Fibroblast of skin of scalp (primary cell): ENCODE measurements at regions not wholly inside any gene's neighbourhood (a gene's known extent, or its start where the extent isn't known, plus 50 kb on each side); places are given as distances from the start of the nearest gene placed in this dataset.

ENCODE experiments used
- DNase-seq: peaks from one replicate; pipeline ENCODE4 v3.0.0-alpha.2; 2013

DNA sequence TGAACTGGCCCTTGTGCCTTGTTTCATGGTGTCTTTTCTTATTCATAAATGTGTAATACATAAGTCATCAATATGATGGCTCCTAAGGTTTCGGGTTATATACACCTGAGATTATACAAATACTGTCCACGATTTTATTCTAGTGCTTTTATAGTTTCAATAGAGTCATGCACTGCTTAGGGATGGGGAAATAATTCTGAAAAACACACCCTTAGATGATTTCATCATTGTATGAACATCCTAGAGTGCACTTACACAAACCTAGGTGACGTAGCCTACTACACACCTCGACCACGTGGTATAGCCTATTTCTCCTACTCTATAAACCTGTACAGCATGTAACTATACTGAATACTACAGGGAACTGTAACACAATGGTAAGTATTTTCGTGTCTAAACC lies 988.8 kb upstream of the NR2F2 start:
- no peak for DNase-seq

GRCh38 chr15:95345867-95346266 lies 984.6 kb upstream of the NR2F2 start:
- DNase-seq = no peak

GRCh38 chr15:95346721-95347475 lies 983.6 kb upstream of the NR2F2 start:
- DNase-seq = peak; percentile 49

DNA sequence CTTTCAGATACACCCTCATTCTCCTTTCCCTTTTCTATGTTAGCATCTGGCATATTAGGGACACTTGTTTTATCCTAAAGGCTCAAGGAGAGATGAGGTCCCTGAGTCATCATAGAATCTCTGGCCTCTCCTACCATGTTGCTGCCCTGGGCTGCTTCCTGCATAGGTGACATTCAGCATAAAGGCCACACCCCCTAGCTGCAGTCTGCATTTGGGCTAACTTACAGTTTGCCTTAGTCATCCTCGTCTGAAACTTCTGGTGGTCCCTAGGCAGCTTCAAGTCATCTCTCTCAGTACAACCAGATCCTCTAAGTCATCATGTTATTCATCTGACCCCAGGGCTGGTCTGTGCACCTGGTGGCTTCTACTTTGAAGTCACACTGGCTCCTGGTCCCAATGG lies 982.7 kb upstream of the NR2F2 start:
- no peak for DNase-seq

GRCh38 chr15:95350908-95351307 lies 979.6 kb upstream of the NR2F2 start:
- DNase-seq = no peak

GRCh38 chr15:95352631-95353187 lies 977.8 kb upstream of the NR2F2 start:
- no peak for DNase-seq

DNA sequence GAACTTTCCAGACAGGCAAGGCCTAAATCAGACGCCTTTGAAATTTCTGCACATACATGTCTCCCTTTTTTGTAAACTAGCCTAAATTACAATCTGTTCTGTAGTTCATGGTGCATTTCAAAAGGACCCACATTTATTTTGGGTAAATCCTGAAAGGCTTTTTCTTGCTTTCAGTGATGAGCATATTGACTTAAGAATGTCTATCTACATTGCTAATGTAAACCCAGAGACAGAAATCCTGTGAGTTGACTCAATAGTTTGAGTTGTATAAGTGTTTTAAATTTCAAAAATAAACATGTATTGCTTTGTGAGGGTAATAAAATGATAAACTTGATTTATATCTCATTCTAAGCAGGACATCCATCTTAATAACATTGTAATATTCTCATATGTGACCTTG lies 977.0 kb upstream of the NR2F2 start:
- DNase-seq = no peak

GRCh38 chr15:95359966-95360365 lies 970.5 kb upstream of the NR2F2 start:
- DNase-seq = no peak

DNA sequence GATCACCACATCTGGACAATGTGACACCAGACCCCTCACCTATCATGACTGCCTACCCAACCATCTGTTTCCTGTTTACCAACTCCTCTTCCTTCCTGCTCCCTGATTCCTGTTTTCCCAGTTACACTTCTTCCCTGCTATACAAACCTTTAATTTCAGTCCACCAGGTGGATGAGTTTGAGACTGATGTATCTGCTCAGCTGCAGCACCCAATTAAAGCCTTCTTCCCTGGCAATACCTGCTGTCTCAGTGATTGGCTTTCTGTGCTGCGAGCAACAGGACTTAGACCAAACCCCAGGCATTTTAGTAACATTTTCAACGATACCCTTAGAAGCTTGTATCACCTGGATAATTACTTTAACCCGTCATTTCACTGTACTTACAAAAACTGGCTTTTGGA lies 968.2 kb upstream of the NR2F2 start:
- no peak for DNase-seq

DNA sequence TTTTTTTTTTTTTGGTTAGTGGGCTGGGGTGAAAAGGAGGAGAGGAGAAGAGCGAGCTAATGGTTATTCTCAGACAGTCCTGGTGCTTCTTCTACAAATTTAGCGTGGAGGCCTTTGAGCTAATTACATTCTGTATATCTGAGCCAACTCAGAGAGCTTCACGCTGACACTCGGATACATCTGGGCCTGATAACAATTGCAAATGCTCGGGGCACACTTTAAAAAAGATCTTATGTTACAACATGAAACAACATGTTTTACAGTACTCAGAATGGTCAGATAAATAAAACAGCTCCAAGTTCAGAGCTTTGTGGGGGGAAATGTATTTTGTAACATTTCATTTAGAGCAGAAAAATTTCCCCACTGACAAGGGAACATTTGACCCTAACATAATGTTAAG lies 966.9 kb upstream of the NR2F2 start:
- no peak for DNase-seq

GRCh38 chr15:95365511-95366107 lies 964.9 kb upstream of the NR2F2 start:
- no peak for DNase-seq

- DNase-seq = no peak
Measured at GRCh38 chr15:95368191-95368590, 962.3 kb upstream of the NR2F2 start.

- DNase-seq = no peak
Measured at GRCh38 chr15:95368755-95369601, 961.5 kb upstream of the NR2F2 start.

GRCh38 chr15:95370291-95370690 lies 960.2 kb upstream of the NR2F2 start:
- no peak for DNase-seq

GRCh38 chr15:95371664-95372063 lies 958.8 kb upstream of the NR2F2 start:
- DNase-seq = peak; percentile 5

DNA sequence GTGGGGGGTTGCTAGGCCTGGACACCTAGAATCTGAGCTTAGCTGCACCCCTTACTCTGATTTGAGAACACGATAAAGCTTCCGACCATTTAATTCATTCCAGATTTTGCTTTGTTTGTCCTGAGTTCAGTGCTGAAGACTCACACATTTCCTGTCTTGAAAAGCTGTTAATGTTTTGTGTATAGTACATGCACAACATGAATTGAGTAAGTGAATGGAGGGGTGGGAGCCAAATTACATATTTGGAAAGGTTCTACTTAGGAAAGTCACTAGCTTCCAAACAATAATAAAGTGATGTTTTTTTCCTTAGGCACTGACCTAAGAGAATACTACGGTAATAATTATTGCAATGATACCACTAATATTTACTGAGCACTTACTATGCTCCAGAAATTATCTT lies 955.2 kb upstream of the NR2F2 start:
- no peak for DNase-seq

GRCh38 chr15:95377258-95377852 lies 953.1 kb upstream of the NR2F2 start:
- DNase-seq = no peak

DNA sequence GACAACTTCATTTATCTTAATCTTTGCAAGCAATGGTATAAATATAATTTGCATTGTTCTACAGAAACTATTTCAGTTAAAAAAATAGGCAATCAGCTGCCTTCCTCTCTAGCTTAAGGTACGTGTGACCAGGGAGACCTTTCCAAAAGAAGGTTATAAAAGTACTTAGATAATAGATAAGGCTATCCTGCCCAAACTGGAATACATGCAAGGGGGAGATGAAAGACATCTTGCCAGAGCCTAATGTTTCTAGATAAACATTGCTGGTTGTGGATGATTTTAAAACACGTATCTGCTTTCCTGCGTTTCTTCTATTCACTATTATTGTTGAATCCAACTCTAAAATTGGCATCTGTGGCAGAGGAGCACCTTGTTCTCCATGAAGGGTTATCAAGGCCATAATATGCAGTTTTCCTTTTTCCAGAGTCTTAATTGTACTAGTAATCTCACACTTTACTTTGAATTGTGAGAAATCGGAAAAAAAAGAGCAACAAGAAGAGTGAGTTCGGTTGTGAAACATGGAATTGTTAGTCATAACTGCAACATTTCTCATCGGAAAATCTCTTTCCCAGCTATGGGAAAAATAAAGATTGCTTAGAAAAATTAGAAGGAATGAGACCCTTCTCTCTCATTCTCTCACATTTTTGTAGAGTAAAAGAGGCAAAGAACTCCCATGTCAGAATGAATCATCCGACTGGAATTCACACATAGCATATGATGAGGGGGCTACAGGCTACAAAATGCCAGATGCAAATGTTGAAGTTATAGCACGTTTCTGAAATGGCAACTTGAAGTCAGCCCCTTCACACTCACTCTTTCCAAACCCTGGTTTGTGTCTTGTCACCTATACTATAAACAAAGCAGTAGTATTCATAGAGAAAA lies 936.1 kb upstream of the NR2F2 start:
- DNase-seq = peak; percentile 89

- no peak for DNase-seq
Measured at GRCh38 chr15:95400428-95400827, 930.1 kb upstream of the NR2F2 start.

GRCh38 chr15:95401587-95401986 lies 928.9 kb upstream of the NR2F2 start:
- peak; percentile 69 for DNase-seq

- peak; percentile 82 for DNase-seq
Measured at GRCh38 chr15:95405447-95405846, 925.1 kb upstream of the NR2F2 start.

GRCh38 chr15:95407534-95407933 lies 923.0 kb upstream of the NR2F2 start:
- DNase-seq = no peak
